NCI-H1694 treated with DMSO at 0.1 percent for 48 hours (cell line): ENCODE measurements at regions not wholly inside any gene's neighbourhood (a gene's known extent, or its start where the extent isn't known, plus 50 kb on each side); places are given as distances from the start of the nearest gene placed in this dataset.
"Not testable (repeated sequence)": the region's sequence is repeated elsewhere in the genome, so short reads cannot be mapped to it uniquely, and the experiment has no call there.

Experiments
- DNase-seq: peaks from one replicate; lab custom pipeline; 2025; lab: John Stamatoyannopoulos, UW

DNA sequence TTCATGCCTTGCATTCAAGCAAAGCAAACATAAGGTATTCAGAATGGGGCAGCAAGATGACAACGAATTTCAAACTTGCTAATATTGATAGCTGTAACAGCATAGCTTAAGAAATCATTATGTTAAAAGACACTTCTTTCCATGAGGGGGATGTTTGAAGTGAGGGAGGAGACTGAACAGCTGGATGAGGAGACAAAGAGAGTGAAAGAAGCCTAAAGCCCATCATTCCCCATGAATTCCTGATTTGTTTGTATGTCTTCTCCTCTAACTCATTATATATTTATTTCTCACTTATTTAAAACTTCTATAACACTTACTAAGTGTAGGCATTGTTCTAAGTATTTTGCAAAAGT lies 125.2 kb upstream of the PBX1 start:
- no peak for DNase-seq

DNA sequence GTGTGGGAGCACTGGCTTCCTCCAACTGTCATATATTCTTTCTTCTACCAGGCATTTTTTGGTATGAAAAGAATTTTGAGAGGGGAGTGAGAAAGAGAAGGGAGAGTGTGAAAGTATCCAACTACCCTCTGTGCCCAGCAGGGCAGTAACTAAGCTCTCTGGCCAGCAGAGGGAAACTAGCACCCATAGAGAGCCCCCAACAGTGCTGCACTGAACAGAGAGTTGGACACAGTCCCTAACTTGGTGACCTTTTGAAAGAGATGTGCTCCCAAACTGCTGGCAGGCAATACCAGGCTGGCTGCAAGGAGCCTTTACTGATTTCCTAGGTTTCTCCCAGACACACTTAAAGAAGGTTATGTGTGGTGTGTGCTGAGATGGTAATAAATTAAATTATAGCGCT lies 118.8 kb upstream of the PBX1 start:
- no peak for DNase-seq

DNA sequence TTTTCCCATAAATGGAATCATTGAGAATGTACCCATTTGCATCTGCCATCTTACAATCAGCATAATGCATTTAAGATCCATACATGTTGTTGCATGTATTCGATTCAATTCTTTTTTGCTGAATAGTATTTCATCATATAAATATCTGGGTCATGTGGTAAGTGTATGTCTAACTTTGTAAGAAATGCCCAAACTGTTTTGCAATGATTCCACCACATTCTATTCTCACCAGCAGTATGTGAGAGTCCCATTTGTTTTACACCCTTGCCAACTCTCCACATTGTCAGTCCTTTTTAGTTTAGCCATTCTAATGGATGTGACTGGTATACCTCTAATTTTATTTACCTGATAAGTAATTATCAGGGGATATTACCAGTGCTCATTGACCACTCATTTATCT lies 115.8 kb upstream of the PBX1 start:
- DNase-seq, result no peak

DNA sequence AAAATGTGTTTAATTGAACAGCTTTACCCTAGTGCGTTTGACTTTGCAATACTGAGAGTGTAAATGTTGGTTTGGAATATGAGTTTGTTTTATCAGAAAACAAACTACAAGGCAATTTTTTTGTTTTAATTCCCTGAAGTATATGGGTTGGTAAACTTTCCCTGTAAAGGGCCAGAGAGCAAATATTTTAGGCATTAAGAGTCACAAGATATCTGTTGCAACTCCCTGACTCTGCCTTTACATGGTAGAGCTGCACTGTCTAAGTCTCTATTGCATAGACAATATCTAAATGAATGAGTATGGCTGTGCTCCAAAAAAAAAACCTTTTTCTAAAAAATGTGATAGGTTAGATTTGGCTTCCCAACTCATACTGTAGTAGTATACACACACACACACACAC lies 115.1 kb upstream of the PBX1 start:
- DNase-seq, result no peak

DNA sequence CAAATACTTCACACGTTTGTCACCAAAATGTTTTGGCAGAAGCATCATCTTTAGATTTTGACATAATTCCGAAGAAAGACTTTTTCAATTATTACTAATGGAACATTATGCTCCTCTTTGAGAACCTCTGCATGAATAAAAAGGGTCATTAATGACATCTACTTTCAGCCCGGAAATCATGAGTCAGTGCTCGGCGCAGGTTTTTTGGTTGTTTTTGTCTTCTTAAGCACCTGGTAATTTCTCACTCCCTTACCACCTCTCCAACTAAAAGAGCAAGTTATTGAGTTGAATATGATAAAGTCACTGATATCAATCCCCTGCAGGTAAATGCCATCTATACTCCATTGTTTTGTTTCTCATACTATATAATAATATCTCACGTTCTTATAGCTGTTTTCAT lies 113.0 kb upstream of the PBX1 start:
- DNase-seq, result no peak

DNA sequence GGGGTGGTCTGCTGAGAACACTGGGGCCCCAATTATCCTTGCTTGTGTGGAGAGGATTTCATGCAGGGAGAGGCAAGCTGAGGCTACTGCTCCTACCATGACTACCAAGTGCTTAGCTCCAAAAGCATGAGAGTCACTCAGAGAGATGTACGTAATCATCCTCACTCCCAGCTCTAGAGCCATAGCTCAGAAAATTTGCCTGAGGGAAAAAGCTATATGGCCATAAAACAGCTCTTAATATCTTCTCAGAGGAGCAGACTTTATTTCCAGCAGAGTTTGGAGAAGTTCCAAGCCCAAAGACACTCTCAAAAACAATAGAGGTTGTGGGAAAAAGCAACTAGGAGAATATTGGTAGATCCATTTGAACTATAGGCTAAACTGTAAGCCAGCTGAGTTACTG lies 106.4 kb upstream of the PBX1 start:
- DNase-seq, result no peak

DNA sequence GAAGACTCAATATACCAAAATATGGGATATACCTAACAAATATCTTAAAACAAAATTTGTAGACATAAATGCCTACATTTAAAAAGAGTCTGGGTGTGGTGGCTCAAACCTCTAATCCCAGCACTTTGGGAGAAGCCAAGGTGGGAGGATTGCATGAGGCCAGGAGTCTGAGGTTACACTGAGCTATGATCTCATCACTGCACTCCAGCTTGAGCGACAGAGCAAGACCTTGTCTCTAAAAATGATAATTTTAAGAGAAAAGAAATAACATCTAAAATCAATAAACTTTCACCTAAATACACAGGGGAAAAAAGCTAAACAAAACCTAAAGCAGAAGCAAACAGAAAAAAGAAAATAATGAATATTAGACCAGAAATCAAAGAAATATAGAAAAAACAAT lies 102.7 kb upstream of the PBX1 start:
- DNase-seq, result no peak

DNA sequence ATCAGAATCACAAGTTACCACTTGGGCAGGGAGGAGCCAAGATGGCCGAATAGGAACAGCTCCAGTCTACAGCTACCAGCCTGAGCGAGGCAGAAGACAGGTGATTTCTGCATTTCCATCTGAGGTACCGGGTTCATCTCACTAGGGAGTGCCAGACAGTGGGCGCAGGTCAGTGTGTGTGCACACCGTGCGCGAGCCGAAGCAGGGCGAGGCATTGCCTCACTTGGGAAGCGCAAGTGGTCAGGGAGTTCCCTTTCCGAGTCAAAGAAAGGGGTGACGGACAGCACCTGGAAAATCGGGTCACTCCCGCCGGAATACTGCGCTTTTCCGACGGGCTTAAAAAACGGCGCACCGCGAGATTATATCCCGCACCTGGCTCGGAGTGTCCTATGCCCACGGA lies 99.8 kb upstream of the PBX1 start:
- DNase-seq, result not testable (repeated sequence)

DNA sequence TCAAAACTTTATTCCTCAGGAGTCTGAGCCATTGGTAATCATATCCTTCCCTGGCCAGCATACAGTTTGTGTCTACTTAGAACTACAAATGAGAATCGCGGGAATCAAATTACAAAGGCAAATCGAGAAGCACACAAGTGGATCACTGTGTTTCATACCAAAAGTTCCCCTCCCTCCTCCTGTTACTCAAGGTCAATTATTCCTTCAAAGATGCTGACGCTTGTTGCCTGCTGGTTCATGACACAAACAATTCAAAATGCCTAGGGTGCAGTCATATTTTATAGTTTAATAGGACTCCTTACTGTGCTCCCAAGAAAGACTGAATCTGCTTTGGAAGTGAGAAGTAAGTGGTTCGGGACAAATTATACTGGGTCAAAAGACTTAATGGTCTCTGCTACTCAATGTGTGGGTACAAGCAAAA lies 93.0 kb upstream of the PBX1 start:
- DNase-seq, result no peak

DNA sequence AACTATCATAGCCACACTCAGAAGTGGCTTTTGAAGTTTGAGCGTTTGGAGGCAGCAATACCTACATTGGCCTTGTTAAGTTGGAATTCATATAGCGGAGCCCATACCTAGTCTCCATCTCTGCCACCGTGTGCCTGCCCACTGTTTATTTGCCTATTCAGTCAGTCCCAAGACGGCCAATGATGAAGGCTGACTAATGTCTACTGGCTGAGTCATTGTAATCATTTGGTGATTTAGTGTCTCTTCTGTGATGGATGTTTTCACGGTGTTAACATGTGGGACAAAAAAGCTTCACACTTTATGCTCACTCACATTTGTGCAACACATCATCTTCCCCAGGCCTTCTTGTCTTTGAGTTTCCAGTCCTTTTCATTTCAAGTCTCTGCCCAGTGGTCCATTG lies 92.6 kb upstream of the PBX1 start:
- no peak for DNase-seq

DNA sequence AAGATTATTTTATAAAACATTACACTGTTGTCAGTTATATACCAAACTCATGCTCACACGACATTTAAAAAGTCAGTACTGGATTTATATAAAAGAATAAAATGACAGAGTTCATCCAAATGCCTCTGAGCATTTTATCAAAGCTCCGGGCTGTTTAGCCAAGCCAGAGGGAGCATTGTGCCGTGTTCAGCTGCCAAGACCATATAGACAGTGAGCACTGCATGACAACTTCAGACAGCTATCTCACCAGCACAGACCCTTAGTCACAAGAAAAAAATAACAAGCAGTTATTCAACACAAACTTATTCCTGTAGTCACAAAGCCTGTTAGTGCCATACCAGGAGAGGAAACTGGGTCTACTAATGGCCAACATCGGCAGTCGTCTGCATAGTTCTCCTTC lies 88.0 kb upstream of the PBX1 start:
- DNase-seq, result no peak

DNA sequence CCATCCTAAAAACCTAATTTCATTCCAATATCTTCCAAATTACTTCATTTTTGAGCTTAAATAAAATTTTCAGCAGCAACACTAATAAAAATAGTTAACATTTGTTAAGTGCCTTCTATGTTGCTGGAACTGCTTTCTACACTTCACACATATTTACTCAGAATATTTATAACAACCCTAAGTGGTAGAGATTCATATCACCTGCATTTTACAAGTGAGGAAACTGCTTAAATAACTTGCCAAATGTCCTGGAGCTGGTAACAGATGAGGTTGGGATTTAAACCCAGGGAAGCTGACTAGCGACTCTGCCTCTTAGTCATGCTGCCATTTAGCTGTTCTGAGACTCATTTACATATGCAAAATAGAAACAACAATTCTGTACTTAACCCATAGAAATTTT lies 86.1 kb upstream of the PBX1 start:
- no peak for DNase-seq

DNA sequence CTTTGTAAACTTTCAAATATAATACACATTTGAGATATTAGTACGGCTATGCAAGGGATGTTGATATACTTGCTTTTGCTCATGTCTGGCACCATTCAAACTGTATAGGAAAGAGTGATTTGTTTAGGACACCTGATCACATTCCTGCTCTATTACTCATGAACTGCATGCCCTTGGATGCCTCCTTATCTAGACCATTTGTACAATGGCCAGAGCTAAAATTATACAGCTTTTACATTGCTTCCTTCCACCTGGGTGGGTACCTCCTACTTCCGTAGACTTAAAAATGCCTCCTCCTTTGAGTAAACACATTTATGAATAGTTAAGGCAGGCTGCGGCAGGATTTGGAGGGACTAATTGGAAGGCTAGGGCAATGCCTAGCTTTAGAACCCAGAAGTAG lies 85.4 kb upstream of the PBX1 start:
- no peak for DNase-seq

DNA sequence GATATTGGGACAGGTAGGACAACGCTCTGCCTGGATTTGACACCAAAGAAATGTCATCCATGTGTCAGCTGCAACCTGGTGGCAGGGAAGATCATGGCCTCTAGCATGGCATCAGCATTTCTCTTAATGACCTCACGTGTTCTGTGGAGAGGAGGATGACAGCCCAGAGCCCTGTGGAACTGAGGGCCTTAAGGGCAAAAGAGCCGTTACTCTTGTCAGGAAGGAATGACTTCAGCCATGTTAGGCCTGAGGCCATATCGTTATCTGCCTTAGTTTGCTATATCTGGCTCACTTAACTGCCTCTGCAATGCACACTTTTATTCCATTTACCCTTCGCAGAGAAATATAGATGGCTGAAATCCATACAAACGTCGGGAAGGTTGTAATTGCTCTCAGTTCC lies 83.2 kb upstream of the PBX1 start:
- DNase-seq, result no peak

DNA sequence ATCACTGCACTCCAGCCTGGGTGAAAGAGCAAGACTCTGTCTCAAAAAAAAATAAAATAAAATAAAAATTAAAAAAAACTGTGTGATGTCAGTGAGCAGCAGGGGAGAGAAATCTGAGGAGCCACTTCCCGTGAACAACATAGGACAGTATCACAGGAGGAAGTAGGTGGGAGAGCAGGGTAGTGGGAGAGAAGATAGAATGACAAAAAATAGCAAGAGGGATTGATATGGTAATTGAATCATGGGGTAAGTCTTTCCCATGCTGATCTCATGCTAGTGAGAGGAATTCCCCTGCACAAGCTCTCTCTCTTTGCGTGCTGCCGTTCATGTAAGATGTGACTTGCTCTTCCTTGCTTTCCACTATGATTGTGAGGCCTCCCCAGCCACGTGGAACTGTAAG lies 81.6 kb upstream of the PBX1 start:
- DNase-seq, result no peak

DNA sequence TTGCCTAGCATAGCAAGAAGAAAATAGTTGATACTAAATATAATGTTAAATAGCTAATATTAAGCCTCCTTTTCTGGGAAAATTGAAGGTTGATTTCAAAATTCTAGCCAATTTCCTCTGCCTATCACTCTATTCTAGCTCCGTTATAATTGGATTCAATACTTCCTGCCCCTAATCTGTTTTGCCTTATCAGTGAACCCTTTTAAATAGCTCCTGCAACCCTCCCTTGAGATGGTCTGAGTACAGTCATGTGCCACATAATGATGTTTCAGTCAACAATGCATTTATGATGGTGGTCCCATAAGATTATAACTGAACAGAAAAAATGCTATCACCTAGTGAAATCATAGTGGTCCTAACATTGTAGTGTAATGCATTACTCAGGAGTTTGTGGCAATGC lies 79.7 kb upstream of the PBX1 start:
- DNase-seq, result no peak

DNA sequence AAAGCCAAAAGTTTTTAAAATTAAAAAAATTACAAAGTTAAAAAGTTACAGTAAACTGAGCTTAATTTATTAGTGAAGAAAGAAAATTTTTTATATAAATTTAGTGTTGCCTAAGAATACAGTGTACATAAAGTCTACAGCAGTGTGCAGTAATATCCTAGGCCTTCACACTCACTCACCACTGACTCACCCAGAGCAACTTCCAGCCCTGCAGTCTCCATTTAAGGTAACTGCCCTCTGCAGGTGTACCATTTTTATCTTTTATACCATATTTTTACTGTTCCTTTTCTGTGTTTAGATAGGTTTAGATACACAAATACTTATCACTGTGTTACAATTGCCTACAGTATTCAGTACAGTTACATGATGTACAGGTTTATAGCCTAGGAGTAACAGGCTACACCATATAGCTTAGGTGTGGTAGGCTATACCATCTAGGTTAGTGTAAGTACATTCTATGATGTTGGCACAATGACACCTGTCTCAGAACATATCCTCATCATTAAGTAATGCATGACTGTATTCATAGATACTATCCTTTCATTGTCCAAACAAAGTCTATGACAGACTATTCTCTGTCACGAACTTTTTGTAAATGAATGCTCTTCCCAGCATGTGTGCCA lies 78.6 kb upstream of the PBX1 start:
- no peak for DNase-seq

DNA sequence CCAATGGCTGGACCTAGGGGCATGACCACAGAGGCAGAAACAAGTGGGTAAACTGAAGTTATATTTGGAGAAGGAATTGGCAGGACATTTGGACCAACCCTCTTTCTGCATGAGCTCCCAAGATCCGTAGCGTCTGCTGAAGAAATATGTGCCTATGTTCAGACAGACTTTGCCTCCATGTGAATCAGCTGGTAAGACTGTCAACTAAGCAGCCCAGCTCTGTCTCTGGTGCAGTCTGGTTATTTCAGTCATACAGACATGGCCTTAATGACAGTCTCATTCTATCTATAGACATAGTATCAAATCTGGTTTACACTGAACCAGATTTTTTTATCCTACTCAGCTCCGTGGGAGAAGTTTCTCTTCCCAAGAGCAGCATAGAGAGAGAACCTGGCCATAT lies 63.1 kb upstream of the PBX1 start:
- no peak for DNase-seq

DNA sequence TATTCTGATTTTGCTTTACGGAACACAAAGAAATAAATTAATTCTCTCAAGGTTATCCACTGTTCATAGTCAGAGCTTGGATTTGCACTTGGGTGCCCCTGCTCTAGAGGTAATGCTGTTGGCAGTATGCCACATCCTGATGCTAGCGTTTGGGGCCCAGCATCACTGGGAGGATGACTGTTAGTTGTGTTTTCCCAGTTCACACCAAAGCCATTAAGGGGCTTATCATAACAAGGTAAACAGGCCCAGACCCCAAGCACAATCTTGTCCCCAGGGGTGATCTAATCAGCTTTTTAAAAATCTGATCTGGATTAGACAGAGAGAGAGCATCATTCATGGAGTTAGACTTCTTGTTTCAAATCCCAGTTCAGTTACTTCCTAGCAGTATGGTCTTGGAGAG lies 60.2 kb upstream of the PBX1 start:
- no peak for DNase-seq

DNA sequence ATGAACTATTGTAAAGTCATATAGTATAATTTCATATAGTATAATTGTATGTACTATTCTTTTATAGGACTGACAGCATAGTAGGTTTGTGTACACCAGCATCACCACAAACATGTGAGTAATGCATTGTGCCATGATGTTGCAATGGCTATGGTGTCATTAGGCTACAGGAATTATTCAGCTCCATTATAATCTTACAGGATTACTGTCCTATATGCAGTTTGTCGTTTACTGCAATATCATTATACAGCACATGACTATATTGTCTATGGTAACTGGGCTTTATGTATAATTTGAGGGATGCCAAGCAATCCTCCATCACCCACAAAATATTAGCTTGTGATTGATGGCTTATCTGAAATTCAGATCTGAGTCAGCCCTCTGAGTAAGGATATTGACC lies 54.2 kb upstream of the PBX1 start:
- no peak for DNase-seq
